ENCODE measurements at regions not wholly inside any gene's neighbourhood (a gene's known extent, or its start where the extent isn't known, plus 50 kb on each side); places are given as distances from the start of the nearest gene placed in this dataset.

DNA sequence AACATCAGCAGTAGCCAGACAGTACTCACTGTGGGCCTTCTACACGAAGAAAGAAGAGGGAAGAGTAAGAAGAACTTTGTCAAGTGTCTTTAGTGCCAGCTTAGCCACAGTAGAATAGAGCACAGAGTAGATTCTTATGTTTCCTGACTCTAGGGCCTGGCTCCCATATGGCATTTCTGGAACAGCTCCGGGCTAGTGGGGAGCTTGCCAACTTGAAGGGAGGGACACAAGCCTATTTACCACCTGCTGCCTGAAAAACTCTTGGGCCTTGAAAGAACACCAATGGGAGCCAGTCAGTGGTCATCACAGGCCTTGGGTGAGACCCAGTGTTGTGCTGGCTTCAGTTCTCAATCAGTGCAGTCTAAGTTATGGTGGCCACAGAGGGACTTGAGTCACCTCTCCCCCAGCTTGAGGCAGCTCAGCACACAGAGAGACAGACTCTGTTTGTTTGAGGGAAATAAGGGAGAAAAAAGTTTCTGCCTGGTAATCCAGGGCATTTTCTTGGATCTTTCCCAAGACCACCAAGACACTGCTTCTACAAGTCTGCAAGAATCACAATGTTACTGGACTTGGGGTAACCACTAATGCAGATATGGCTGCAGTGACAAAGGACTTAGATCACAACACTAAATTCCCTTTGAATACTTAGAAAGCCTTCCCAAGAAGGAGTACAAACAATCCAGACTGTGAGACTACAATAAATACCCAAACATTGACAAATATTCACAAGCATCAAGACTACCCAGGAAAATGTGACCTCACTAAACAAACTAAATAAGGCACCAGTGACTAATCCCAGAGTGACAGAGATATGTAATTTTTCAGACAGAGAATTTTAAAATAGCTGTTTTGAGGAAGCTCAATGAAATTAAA, 261.0 kb upstream of the NDST3 start:
- peak in 1 of 10 donors; percentile 72 for DNase-seq
- intact Hi-C loops (cut with DNase I): no loop called here

DNA sequence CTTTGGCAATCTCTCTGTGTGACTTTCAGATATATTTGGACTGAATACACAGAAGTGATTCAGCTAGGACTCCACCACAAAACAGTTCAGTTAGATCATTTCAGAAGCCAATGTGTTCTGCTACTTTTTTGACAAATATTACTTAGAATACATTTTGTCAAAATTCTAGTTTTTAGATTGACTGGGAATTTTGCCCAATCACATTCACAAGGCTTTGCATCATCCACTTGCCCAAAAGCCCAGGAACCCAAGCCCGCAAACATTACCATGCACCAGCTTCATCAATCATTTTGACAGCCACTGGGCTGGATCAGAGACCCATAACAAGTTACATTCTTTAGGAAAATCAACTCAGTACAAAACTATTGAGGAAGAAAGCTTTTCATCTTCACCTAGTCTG, 256.6 kb upstream of the NDST3 start:
- intact Hi-C loops (cut with DNase I): no loop called here
- no peak for DNase-seq

DNA sequence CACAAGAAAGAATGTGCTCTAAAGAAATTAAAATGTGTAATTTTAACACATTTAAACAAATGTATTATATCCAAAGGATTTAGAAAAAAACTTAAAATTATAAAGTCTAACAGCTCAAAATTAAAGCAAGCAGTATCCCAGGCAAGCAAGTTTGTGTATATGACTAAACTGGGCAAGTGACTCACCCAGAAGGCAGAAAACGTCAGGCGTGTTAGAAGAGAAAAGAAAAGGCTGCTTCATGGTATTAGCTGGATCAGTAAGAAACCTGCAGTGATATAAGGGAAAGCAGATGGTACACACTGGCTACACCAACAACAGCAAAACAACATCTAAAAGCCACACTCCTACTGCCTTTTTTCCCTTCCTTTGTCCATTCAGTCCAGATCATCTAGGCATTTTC, 250.6 kb upstream of the NDST3 start:
- no peak for DNase-seq
- intact Hi-C loops (cut with DNase I): no loop called here

DNA sequence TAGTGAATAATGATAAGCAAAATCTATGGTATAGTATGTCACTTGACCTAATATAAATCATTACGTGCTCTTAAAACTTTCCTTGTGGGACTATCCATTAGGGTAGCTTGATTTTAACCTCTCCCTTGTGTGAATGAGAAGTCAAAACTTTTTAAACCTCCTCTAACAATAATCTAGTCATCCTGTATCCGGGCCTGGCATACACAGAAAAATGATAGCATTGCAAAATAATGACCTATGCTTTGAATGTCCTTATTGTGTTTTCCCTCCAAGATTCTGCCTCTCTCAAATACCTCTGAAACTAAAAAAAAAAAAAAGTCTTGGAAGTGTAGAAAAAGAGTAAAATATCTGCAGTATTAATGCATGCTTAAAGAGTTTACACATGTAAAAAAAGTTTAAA, 250.0 kb upstream of the NDST3 start:
- intact Hi-C loops (cut with DNase I): no loop called here
- no peak for DNase-seq

GRCh38 chr4:117786566-117786965, 247.7 kb upstream of the NDST3 start:
- no peak for DNase-seq
- intact Hi-C loops (cut with DNase I): no loop called here

DNA sequence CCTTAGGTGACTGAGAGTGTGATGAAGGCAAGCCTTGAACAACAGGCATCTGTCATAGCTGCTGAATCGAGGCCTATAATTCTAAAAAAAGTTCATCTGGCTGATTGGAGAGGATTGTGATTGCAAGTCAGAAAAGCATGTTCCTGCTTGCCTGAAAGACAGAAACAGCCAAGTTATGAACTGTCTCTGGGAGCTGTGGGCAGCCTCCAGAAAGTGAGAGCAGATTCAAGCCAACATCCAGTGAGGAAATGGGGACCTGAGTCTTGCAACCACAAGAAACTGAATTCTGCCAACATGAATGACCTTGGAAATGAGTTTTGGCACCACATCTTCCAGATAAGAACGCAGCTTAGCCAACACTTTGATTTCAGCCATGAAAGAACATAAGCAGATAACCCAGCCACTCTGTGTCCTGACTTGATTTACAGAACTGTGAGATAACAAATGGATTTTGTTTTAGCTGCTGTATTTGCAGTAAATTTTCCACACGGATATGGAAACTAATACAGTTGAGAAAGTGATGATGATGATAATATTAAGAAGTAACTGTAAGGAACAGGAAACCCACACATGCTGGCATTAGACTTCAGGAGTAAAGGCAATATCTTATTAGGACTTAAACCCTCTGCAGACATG, 240.3 kb upstream of the NDST3 start:
- DNase-seq: no peak
- intact Hi-C loops (cut with DNase I): no loop called here

- DNase-seq: no peak
- intact Hi-C loops (cut with DNase I): no loop called here
These were observed 237.6 kb upstream of the NDST3 start for GRCh38 chr4:117796677-117797076.

- DNase-seq: no peak
- intact Hi-C loops (cut with DNase I): no loop called here
These were observed 233.7 kb upstream of the NDST3 start for GRCh38 chr4:117800636-117801035.

GRCh38 chr4:117801756-117802155, 232.5 kb upstream of the NDST3 start:
- DNase-seq: no peak
- intact Hi-C loops (cut with DNase I): no loop called here

DNA sequence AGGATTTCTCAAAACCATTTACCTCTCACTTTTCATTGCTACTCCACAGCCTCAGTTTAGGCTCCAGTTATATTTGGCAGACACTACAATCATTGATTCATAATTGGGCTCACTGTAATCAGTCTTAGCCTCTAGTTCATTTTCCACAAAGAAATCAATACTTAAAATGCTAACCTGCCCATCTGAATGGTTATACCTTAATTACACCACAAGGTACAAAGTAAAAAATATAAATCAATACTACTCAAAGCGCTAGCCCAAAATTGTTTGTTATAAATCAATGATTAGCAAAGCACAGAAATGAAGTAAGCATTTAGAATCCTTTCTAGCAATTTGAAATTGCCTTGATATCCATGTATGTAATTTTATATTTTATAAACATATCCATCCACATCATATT, 222.6 kb upstream of the NDST3 start:
- intact Hi-C loops (cut with DNase I): no loop called here
- DNase-seq: no peak

DNA sequence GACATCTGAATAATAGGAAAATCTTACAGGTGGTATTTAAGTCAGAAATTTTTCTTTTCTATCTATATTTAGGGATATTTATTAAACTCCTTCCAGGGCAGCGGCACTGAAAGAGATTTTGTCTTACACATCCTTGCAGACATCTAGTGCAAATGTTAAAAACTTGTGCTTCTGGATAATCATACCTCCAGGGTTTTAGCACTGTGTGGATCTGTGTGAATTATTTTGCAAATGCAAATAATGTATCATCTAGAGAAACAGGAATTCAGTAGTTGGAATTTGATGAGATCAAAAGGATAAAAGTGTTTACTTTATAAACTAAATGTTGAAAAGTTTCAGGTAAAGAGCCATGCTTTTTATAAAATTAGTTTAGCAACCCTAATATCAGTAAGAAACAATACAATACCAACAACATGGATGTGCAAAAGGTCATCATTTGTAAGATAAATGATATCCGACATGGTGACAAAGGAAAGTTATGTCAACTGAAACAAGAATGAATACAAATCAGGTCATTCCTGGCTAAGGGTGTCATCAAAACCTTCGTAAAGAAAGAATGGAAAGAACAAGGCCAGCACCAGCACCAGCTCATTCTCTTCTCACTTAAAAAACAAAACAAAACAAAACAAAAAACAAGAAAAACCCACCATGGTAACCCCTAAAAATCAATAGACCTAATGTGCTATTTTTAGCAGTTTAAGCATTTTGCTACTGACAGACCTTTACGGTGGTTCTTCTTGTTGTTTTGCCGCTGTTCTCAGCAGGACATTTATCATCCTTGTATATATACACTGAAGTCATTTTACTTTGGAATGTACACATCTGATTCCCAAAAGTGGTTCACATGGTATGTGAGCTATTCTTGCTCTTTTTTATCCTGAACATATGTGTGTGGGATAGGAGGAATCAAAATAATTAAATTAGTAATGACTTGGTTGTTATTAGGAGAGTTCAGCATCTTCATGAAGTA, 219.7 kb upstream of the NDST3 start:
- DNase-seq: no peak
- intact Hi-C loops (cut with DNase I): no loop called here

DNA sequence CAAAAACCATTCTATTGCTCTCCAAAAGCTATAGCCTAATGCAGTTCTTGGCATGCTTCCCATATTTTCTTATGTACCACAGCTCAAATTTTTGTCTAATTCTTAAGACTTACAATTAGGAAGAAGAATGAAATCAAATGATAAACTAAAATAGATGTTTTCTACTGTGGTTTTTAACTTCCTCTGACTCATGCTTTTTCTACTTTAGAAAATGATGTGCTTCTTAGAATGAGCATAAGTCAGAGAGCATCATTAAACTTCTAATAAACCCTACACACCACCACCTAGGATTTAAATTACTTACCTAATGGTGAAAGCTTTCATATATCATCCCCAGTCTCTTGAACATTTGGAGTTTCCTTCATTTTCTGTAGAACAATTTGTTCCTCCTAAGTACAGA, 217.0 kb upstream of the NDST3 start:
- DNase-seq: no peak
- intact Hi-C loops (cut with DNase I): no loop called here

DNA sequence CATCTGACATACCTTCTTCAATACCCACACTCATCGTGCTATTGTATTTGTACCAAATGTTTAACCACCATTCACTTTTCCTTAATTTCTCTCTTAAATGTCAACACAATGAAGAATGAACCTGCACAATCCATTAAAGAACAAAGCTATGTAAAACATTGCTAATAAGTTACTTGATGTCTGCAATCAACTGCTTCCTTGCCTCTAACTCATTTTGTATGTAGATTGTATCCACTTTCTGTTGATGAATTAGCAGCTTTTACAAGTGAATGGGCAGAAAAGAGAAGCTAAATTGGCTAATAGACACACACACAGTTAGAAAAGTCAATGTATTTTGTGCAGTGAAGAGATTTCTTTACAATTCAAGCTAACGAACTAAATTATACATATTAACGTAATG, 212.5 kb upstream of the NDST3 start:
- intact Hi-C loops (cut with DNase I): no loop called here
- DNase-seq: no peak

- intact Hi-C loops (cut with DNase I): no loop called here
- DNase-seq: no peak
These were observed 210.9 kb upstream of the NDST3 start for GRCh38 chr4:117823388-117823787.

GRCh38 chr4:117825600-117825999, 208.7 kb upstream of the NDST3 start:
- no peak for DNase-seq
- intact Hi-C loops (cut with DNase I): no loop called here

- intact Hi-C loops (cut with DNase I): no loop called here
- DNase-seq: no peak
These were observed 203.1 kb upstream of the NDST3 start for GRCh38 chr4:117831060-117831683.

- intact Hi-C loops (cut with DNase I): no loop called here
- DNase-seq: peak in 1 of 10 donors; percentile 78
These were observed 198.7 kb upstream of the NDST3 start for GRCh38 chr4:117835566-117835965.

DNA sequence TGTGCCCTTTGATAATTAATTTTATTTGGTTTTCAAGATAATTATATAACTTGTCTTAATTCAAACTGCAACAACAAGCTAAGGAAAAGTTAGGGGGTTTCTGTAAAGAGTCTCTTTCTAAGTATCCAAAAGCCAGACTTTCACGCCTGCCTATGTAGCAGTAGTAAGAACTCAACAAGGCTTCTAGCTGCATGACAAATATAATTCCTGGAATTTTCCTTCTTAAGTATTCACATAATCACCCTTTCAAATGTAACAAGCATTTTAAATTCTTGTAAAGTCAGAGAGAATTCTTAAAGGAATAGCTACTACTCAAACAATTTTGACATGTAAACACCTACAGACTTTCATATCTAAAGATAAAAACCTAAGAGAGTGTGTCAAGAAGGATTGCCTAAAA, 189.7 kb upstream of the NDST3 start:
- no peak for DNase-seq
- intact Hi-C loops (cut with DNase I): no loop called here

DNA sequence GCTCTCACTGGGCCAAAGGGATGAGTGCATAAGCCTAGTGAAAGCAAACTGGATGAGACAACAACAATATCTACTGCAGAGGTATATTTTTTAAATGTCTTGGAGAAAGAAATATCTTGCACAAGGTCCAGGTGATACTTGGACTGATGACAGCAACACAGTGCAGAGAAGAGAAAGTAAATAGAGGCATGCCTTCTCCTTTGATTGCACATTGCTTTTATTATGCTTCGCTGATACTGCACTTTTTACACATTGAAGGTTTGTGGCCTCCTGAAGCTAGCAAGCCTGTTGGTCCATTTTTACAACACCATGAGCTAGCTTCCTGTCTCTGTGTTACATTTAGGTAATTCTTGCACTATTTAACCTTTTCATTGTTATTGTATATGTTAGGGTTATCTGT, 189.0 kb upstream of the NDST3 start:
- intact Hi-C loops (cut with DNase I): no loop called here
- no peak for DNase-seq

DNA sequence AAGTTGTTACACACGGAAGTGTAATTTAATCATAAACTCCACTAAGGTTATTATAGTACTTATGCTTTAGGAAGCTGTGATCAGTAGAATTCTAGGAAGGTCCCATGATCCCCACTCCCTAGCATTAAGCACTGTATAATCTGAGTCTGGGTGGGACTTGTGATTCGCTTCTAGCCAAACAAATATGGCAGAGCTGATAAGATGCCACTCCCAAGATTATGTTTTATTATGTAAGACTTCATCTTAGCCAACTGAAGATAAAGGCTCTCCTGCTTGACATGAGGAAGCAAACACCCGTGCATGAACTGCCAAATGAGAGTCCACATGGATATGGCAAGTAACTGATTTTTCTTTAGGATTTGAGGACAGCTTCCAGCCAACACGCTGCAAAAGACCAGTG, 186.4 kb upstream of the NDST3 start:
- no peak for DNase-seq
- intact Hi-C loops (cut with DNase I): no loop called here

GRCh38 chr4:117868201-117868600, 166.1 kb upstream of the NDST3 start:
- intact Hi-C loops (cut with DNase I): no loop called here
- DNase-seq: no peak

All from posterior cingulate gyrus (tissue), 11 donors.